SH-SY5Y (cell line): ENCODE measurements at regions not wholly inside any gene's neighbourhood (a gene's known extent, or its start where the extent isn't known, plus 50 kb on each side); places are given as distances from the start of the nearest gene placed in this dataset.

Experiments used
- GATA2 ChIP-seq: IDR thresholded peaks from 2 replicates; pipeline ENCODE4 v1.6.1; 2011; ENCODE audit warnings: mild to moderate bottlenecking, low read depth, low read length
- GATA3 ChIP-seq: IDR thresholded peaks from 2 replicates; pipeline ENCODE4 v1.6.1; 2011; ENCODE audit warnings: low read depth, mild to moderate bottlenecking, low read length, moderate library complexity

DNA sequence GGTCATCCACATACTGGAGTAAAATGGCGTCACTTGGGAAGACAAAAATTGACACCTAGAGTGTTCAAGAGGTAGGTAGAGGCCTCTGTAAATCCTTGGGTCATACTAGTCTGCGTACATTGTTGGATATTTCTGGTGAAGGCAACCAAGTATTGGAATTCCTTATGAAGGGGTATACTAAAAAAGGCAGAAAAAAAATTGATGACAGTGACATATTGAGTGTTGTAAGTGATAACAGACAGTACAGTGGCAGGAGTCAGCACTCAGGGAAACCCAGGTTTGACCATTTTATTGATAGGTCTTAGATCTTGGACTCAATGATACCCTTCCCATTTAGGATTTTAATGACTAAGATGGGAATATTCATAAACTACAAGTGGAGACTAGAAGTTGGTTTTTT, 359.1 kb upstream of the VSTM2A start:
- TF ChIP-seq GATA2 (no peak), GATA3 (no peak)
